ENCODE measurements at regions not wholly inside any gene's neighbourhood (a gene's known extent, or its start where the extent isn't known, plus 50 kb on each side); places are given as distances from the start of the nearest gene placed in this dataset.

- Histone ChIP-seq H3K9me3 (no peaks in the 10 kb centered on the region), H3K27ac (no peak overlapping the region), H3K27me3 (replicated peaks; ENCODE audit: insufficient read depth) (no peaks in the 10 kb centered on the region), H3K4me3 (no peak overlapping the region), H3K4me1 (ENCODE audit: control insufficient read depth in 1 of 2, low read depth in 2 of 2) (no peaks in the 10 kb centered on the region), H3K36me3 (no peaks in the 10 kb centered on the region)
- ATAC-seq (ENCODE audit: insufficient number of reproducible peaks, low FRiP score, low read depth): no peak
- no peak for DNase-seq (ENCODE audit: low spot score)
- TF ChIP-seq CTCF (IDR thresholded peaks at IDR 0.05): no peak
Measured at GRCh38 chr18:51953521-51953920, 386.5 kb upstream of the DCC start.

- Histone ChIP-seq H3K27ac (no peak overlapping the region), H3K27me3 (replicated peaks; ENCODE audit: insufficient read depth) (no peaks in the 10 kb centered on the region), H3K9me3 (no peaks in the 10 kb centered on the region), H3K4me1 (ENCODE audit: control insufficient read depth in 1 of 2, low read depth in 2 of 2) (no peaks in the 10 kb centered on the region), H3K4me3 (no peak overlapping the region), H3K36me3 (no peaks in the 10 kb centered on the region)
- no peak for DNase-seq (ENCODE audit: low spot score)
- no peak for TF ChIP-seq CTCF (IDR thresholded peaks at IDR 0.05)
- ATAC-seq (ENCODE audit: insufficient number of reproducible peaks, low FRiP score, low read depth): no peak
Measured at GRCh38 chr18:51955136-51955535, 384.9 kb upstream of the DCC start.

DNA sequence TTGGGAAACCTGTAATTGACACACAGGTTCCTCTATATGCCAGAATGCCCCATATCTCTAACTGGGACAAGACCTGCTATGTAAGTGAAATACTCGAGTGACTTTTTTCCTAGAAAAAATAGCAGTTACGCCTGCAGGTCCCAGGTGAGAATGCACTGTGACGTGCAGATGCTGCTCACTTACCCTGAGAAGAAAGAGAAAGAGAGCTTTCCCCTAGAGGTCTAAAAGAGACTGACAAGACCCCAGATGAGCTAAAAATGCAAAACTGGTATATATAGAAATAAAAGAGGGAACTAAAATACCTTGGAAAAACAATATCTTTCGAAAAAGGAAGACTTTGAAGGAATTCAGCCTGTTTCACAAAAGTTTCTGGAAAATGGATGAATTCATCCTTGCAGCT is 383.0 kb upstream of the DCC start:
- H3K4me3 ChIP-seq: no peak overlapping the region
- no peaks in the 10 kb centered on the region for H3K36me3 ChIP-seq
- H3K9me3 ChIP-seq: no peaks in the 10 kb centered on the region
- no peaks in the 10 kb centered on the region for H3K4me1 ChIP-seq (ENCODE audit: control insufficient read depth in 1 of 2, low read depth in 2 of 2)
- DNase-seq (ENCODE audit: low spot score) (no peak), ATAC-seq (ENCODE audit: insufficient number of reproducible peaks, low FRiP score, low read depth) (no peak)
- no peak overlapping the region for H3K27ac ChIP-seq
- no peak for TF ChIP-seq CTCF (IDR thresholded peaks at IDR 0.05)
- H3K27me3 ChIP-seq (replicated peaks; ENCODE audit: insufficient read depth): no peaks in the 10 kb centered on the region

- no peak for DNase-seq (ENCODE audit: low spot score)
- Histone ChIP-seq H3K27ac (no peak overlapping the region), H3K9me3 (no peaks in the 10 kb centered on the region), H3K4me3 (no peak overlapping the region), H3K27me3 (replicated peaks; ENCODE audit: insufficient read depth) (no peaks in the 10 kb centered on the region), H3K4me1 (ENCODE audit: control insufficient read depth in 1 of 2, low read depth in 2 of 2) (no peaks in the 10 kb centered on the region), H3K36me3 (no peaks in the 10 kb centered on the region)
- ATAC-seq (ENCODE audit: insufficient number of reproducible peaks, low FRiP score, low read depth): no peak
- TF ChIP-seq CTCF (IDR thresholded peaks at IDR 0.05): no peak
Measured at GRCh38 chr18:51980101-51980500, 359.9 kb upstream of the DCC start.

DNA sequence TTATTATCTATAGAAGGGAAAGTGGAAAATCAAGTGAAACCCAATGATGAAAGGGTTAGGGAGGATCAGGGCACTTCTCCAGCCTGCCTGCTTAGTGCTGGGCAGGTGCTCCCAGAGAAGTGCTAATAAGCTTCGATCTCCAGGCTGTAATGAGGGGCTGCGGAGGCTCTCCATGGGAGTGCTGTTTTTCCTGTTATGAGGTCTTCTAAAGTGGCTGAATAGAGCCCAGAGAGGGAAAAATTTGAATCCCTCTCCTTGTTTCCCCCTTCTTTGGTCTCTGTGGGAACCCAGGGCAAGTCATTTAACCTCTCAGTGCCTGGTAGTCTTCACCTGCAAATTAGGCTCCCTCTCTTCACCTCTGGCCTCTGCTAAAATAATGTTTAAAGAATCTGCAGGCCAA is 351.7 kb upstream of the DCC start:
- H3K4me3 ChIP-seq: no peak overlapping the region
- H3K27me3 ChIP-seq (replicated peaks; ENCODE audit: insufficient read depth): no peaks in the 10 kb centered on the region
- H3K36me3 ChIP-seq: no peaks in the 10 kb centered on the region
- DNase-seq (ENCODE audit: low spot score): no peak
- no peak for TF ChIP-seq CTCF (IDR thresholded peaks at IDR 0.05)
- no peak overlapping the region for H3K27ac ChIP-seq
- no peak for ATAC-seq (ENCODE audit: insufficient number of reproducible peaks, low FRiP score, low read depth)
- no peaks in the 10 kb centered on the region for H3K4me1 ChIP-seq (ENCODE audit: control insufficient read depth in 1 of 2, low read depth in 2 of 2)
- no peaks in the 10 kb centered on the region for H3K9me3 ChIP-seq

Data from thoracic aorta (tissue), 2 donors.